Hepatocyte (in vitro differentiated cells): ENCODE measurements at regions not wholly inside any gene's neighbourhood (a gene's known extent, or its start where the extent isn't known, plus 50 kb on each side); places are given as distances from the start of the nearest gene placed in this dataset.

Experiments
- CTCF ChIP-seq: fragments of 200-600 bp; sonication (generic); IDR thresholded peaks from 2 replicates; pipeline ENCODE4 v1.5.1; 2016; ENCODE audit warnings: antibody characterized with exemption, mild to moderate bottlenecking; ENCODE audit not compliant: poor library complexity
- EZH2 ChIP-seq: fragments of 200-600 bp; sonication (generic); IDR thresholded peaks from 2 replicates; pipeline ENCODE4 v1.6.1; 2016; ENCODE audit warnings: antibody characterized with exemption, mild to moderate bottlenecking, borderline replicate concordance
- EZH2phosphoT487 ChIP-seq: fragments of 200-600 bp; sonication (generic); IDR thresholded peaks from one replicate; pipeline ENCODE4 v1.6.1; 2018; ENCODE audit warnings: antibody characterized with exemption, mild to moderate bottlenecking, low read depth, moderate library complexity; ENCODE audit not compliant: unreplicated experiment, severe bottlenecking

DNA sequence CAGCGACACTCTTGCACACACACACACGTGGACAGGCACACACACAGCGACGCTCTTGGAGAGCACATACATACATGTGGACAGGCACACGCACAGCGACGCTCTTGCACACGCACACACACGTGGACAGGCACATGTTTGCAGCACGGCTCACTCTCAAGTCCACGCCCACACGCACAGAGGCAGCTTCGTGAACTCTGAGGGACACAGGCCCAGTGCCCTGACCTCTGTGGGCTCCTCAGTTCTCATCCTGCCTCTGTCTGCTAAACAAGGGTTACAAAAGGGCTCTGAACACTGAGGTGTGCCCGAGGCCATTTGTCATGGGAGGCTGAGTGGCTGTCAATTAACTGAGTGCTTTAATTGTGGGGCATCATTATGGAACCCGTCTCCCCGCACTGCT lies 558.8 kb upstream of the ADAMTS16 start:
- TF ChIP-seq CTCF = no peak
- no peak for TF ChIP-seq EZH2
- TF ChIP-seq EZH2phosphoT487 = no peak
